ENCODE measurements at regions not wholly inside any gene's neighbourhood (a gene's known extent, or its start where the extent isn't known, plus 50 kb on each side); places are given as distances from the start of the nearest gene placed in this dataset.

DNA sequence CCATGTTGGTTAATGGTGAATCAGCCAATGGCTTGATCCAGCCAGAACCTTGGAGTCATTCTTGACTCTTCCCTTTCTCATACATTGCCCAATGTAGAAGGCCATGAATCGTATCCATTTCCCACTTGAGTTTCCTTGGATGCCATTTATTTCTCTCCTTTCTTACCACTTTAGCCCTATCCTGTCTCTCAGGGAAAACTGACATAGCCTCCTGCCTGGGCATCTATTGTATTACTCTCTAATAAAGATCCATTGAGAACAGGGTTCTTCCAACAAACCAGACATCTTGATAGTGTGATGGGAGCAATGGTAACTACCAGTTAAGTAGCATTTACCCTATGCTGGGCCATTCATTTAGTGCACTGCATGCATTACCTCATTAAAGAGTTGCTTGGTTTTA is 104.2 kb upstream of the CDH11 start:
- no peak for TF ChIP-seq EZH2phosphoT487 (IDR thresholded peaks at IDR 0.05; ENCODE audit: borderline replicate concordance, low read depth, low read length)
- TF ChIP-seq, protein P1, sequence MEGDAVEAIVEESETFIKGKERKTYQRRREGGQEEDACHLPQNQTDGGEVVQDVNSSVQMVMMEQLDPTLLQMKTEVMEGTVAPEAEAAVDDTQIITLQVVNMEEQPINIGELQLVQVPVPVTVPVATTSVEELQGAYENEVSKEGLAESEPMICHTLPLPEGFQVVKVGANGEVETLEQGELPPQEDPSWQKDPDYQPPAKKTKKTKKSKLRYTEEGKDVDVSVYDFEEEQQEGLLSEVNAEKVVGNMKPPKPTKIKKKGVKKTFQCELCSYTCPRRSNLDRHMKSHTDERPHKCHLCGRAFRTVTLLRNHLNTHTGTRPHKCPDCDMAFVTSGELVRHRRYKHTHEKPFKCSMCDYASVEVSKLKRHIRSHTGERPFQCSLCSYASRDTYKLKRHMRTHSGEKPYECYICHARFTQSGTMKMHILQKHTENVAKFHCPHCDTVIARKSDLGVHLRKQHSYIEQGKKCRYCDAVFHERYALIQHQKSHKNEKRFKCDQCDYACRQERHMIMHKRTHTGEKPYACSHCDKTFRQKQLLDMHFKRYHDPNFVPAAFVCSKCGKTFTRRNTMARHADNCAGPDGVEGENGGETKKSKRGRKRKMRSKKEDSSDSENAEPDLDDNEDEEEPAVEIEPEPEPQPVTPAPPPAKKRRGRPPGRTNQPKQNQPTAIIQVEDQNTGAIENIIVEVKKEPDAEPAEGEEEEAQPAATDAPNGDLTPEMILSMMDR (conservative IDR thresholded peaks at IDR 0.05; ENCODE audit: low read length) = no peak
